HEK293T (cell line): ENCODE measurements at regions not wholly inside any gene's neighbourhood (a gene's known extent, or its start where the extent isn't known, plus 50 kb on each side); places are given as distances from the start of the nearest gene placed in this dataset.

ENCODE experiments used
- ARNT ChIP-seq: fragments of 450-650 bp; IDR thresholded peaks from 2 replicates; pipeline ENCODE4 v1.6.1; 2017; ENCODE audit warnings: mild to moderate bottlenecking
- BHLHE40 ChIP-seq: fragments of 450-650 bp; IDR thresholded peaks from 2 replicates; pipeline ENCODE4 v1.6.1; 2016; ENCODE audit warnings: mild to moderate bottlenecking, moderate library complexity, borderline replicate concordance
- ELF4 ChIP-seq: fragments of 450-650 bp; IDR thresholded peaks from 2 replicates; pipeline ENCODE4 v1.6.1; 2017; ENCODE audit warnings: antibody characterized with exemption
- FOXA1 ChIP-seq: fragments of 450-650 bp; IDR thresholded peaks from 2 replicates; pipeline ENCODE4 v1.6.1; 2016; ENCODE audit warnings: mild to moderate bottlenecking
- FOXM1 ChIP-seq: fragments of 450-650 bp; IDR thresholded peaks from 2 replicates; pipeline ENCODE4 v1.6.1; 2017; ENCODE audit warnings: mild to moderate bottlenecking, borderline replicate concordance
- HDGF ChIP-seq: fragments of 450-650 bp; IDR thresholded peaks from 2 replicates; pipeline ENCODE4 v1.6.1; 2017; ENCODE audit warnings: antibody characterized with exemption, borderline replicate concordance
- L3MBTL2 ChIP-seq: fragments of 450-650 bp; conservative IDR thresholded peaks from 2 replicates; pipeline ENCODE4 v1.6.1; 2016; ENCODE audit warnings: mild to moderate bottlenecking
- LEF1 ChIP-seq: fragments of 450-650 bp; IDR thresholded peaks from 2 replicates; pipeline ENCODE4 v1.6.1; 2017; ENCODE audit warnings: mild to moderate bottlenecking, borderline replicate concordance
- NFRKB ChIP-seq: fragments of 450-650 bp; IDR thresholded peaks from 2 replicates; pipeline ENCODE4 v1.6.1; 2016; ENCODE audit warnings: mild to moderate bottlenecking, moderate library complexity
- SP1 ChIP-seq: fragments of 450-650 bp; IDR thresholded peaks from 2 replicates; pipeline ENCODE4 v1.6.1; 2017
- SUZ12 ChIP-seq: fragments of 450-650 bp; IDR thresholded peaks from 2 replicates; pipeline ENCODE4 v1.6.1; 2016; ENCODE audit warnings: mild to moderate bottlenecking
- TARDBP ChIP-seq: fragments of 450-650 bp; IDR thresholded peaks from 2 replicates; pipeline ENCODE4 v1.6.1; 2016

- TF ChIP-seq BHLHE40 (no peak), ARNT (no peak), FOXM1 (no peak), TARDBP (no peak), SP1 (no peak), ELF4 (no peak), FOXA1 (no peak), SUZ12 (no peak), HDGF (no peak), LEF1 (no peak), L3MBTL2 (no peak), NFRKB (no peak)
Observed at GRCh38 chr20:63090052-63090451, 83.3 kb upstream of the BHLHE23 start.
